ENCODE measurements at regions not wholly inside any gene's neighbourhood (a gene's known extent, or its start where the extent isn't known, plus 50 kb on each side); places are given as distances from the start of the nearest gene placed in this dataset.

DNA sequence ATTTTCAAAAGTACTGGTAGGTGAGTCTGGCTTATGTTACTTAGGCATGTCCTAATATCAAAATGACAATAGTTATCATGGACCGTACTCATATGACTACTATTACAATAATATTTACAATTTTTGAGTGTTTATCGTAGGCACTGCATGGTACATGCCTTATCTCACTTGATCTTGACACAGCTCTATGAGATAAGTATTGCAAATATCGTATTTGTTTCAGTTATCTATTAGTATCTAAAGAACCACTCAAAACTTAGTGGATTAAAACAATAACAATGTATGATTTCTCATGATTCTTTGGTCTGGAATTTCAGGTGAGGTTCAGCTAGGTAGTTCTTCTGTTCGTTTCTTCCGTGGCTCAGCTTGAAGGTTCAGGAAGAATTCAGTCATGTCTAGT is 59.7 kb upstream of the XCR1 start:
- Mint-ChIP-seq H3K27ac (no peak overlapping the region), H3K4me1 (peaks cover 4% of the 10 kb centered on the region), H3K36me3 (no peaks in the 10 kb centered on the region), H3K27me3 (no peaks in the 10 kb centered on the region), H3K9me3 (no peaks in the 10 kb centered on the region), H3K4me3 (no peak overlapping the region)

DNA sequence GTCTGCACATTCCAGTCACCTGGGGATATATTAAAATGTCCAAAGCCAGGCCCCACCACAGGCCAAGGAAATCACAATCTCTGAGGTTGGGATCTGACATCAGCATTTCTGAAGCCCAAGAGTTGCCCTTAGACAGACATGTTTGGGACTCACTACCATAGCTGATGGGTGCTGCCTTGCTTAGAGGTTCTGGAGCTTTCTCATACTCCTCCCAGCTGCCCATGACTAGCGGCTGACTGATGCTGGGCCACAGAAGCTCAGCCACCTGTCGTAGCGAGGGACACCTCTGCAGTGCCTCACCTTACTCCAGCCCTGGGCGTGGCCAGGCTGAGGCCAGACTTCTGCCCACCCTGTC is 58.8 kb upstream of the XCR1 start:
- Mint-ChIP-seq H3K36me3 (no peaks in the 10 kb centered on the region), H3K4me3 (no peak overlapping the region), H3K27ac (no peak overlapping the region), H3K27me3 (no peaks in the 10 kb centered on the region), H3K9me3 (no peaks in the 10 kb centered on the region), H3K4me1 (peaks cover 4% of the 10 kb centered on the region)

DNA sequence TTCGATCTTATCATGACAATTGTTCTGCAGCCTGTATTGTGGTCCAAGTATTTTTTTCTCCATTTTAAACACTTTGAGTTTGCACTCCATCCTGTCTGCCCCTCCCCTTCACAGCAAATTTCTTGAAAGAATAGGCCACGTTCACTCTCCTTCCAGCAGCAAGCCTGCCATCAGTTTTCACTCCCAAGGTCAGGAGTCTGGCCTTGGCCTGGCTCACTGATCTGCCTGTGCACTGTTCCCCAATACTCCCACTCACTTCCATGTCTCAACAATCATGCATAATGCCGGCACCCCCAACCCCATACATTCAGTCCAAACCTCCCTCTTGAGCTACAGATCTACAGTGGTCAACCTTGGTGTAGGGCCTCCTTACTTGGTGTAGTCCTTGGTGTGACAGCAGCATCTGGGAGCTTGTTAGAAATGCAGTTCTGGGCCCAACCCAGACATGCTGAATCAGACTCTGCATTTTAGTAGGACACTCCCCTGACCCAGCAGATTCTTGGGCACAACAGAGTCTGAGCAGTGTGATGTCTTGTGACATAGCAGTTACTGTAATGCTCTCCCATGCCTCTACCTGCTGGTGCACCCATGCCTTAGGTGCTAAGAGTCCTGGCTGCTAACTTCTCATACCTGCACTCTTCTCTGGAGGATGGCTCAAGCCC is 58.3 kb upstream of the XCR1 start:
- H3K27ac Mint-ChIP-seq = no peak overlapping the region
- no peak overlapping the region for H3K4me3 Mint-ChIP-seq
- H3K4me1 Mint-ChIP-seq = peaks cover 4% of the 10 kb centered on the region
- no peaks in the 10 kb centered on the region for H3K27me3 Mint-ChIP-seq
- no peaks in the 10 kb centered on the region for H3K9me3 Mint-ChIP-seq
- H3K36me3 Mint-ChIP-seq = no peaks in the 10 kb centered on the region

DNA sequence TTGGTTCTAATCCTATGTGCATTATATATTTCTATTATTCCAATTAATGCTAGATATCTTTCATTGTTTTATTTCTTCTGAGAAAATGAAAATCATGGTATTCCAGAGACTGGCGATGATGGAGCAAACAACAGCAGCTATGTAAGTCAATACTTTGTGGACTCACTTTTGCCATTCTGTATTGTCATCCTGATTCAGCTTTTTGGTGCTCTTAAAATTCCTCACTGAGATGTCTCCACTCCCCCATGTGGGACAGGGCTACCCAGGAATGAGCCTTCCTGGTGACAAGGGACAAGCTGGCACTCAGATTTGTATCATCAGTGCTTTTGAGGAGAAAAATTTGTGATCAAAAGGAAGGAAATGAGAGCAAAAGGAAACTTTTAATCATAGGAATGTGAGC is 56.7 kb upstream of the XCR1 start:
- no peak overlapping the region for H3K27ac Mint-ChIP-seq
- no peak overlapping the region for H3K4me3 Mint-ChIP-seq
- H3K4me1 Mint-ChIP-seq = no peaks in the 10 kb centered on the region
- H3K36me3 Mint-ChIP-seq = no peaks in the 10 kb centered on the region
- H3K9me3 Mint-ChIP-seq = no peaks in the 10 kb centered on the region
- no peaks in the 10 kb centered on the region for H3K27me3 Mint-ChIP-seq

DNA sequence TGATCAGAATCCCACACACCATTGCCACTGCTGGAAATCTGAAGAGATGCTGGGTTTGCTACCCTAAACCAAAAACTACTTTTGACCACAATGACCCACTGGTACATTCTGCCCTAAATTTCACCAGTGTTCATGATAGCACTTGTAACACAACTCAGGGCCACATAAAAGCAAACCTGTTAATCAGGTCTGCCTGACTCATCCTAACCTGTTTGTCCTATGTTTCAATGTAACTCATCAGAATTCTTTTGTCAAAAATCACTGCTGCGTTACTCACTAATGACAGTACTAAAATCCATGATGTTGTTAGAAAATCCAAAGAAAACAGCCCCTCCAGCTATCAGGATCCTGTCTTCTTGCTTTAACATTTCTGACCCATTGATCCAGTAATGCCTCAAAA is 55.6 kb upstream of the XCR1 start:
- Mint-ChIP-seq H3K27me3 (no peaks in the 10 kb centered on the region), H3K4me1 (peaks cover 5% of the 10 kb centered on the region), H3K27ac (no peak overlapping the region), H3K4me3 (no peak overlapping the region), H3K9me3 (no peaks in the 10 kb centered on the region), H3K36me3 (no peaks in the 10 kb centered on the region)

DNA sequence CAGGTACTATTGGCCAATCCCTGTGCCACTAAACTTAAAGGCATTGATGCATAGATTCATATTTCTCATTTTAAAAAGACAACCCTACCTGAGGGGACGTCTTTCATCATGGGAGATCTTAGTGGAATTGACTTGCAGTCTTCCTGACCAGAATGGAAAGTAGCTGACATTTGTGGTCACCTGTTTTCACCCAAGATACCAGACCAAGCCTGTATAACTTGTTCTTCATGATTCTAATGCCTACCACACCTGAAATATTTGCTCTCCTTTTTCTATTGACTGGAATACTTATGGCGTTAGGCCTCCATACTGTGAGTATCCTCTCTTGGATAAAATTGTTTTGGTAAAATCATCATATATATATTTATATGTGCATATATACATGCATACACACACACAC is 54.7 kb upstream of the XCR1 start:
- Mint-ChIP-seq H3K4me3 (no peak overlapping the region), H3K36me3 (no peaks in the 10 kb centered on the region), H3K27ac (no peak overlapping the region), H3K4me1 (peaks cover 5% of the 10 kb centered on the region), H3K27me3 (peaks cover 2% of the 10 kb centered on the region), H3K9me3 (no peaks in the 10 kb centered on the region)

DNA sequence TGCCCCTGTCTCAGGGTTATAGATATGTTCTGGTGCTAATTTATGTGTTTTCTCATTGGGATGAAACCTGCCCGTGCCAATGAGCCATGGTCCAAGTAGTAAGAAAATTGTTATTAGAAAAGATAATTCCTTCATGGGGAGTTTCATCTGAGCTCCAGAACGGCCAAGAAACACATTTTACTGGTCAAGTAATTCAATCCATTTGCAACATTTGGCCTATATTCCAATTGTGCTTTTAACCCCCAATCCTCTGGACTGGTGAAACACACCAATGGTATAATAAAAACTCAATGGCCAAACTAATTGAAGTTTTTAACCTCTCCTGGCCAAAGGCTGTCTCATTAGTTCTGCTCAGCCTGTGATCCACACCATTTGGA is 53.7 kb upstream of the XCR1 start:
- Mint-ChIP-seq H3K36me3 (no peaks in the 10 kb centered on the region), H3K9me3 (no peaks in the 10 kb centered on the region), H3K4me1 (peaks cover 5% of the 10 kb centered on the region), H3K27ac (no peak overlapping the region), H3K27me3 (peaks cover 2% of the 10 kb centered on the region), H3K4me3 (no peak overlapping the region)

DNA sequence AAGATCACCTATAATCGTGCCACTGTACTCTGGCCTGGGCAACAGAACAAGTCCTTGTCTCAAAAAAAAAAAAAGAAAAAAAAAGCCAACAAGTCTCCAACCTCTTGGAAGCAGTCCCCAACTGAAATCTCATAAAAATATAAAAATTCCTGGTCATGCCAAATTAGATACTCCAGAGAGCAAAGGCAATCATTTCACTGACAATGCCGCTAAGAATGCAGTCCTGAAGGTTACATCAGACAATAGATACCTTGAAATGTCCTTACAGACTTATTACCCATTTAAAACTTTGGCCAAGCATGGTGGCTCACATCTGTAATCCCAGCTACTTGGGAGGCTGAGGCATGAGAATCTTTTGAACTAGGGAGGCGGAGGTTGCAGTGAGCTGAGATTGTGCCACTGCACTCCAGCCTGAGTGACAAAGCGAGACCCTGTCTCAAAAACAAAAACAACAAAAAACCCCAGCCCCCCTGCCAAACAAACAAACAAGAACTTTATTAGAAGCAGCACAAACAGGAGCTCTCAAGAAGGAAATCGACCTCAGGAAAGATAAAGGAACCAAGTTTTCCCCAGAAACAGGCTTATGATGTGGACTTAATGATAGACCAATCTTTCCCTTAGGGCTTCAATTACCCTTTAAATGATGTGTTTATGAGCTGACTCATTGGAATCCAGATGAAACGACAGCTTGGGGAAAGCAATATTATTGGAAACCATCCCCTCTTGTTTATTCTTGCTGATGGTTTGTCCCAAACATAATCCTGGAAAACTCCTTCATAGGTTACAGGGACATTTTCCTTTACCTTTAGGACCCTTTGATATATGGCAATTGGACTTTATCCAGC is 53.1 kb upstream of the XCR1 start:
- Mint-ChIP-seq H3K27me3 (peaks cover 2% of the 10 kb centered on the region), H3K4me3 (no peak overlapping the region), H3K4me1 (peaks cover 5% of the 10 kb centered on the region), H3K27ac (no peak overlapping the region), H3K36me3 (no peaks in the 10 kb centered on the region), H3K9me3 (no peaks in the 10 kb centered on the region)

DNA sequence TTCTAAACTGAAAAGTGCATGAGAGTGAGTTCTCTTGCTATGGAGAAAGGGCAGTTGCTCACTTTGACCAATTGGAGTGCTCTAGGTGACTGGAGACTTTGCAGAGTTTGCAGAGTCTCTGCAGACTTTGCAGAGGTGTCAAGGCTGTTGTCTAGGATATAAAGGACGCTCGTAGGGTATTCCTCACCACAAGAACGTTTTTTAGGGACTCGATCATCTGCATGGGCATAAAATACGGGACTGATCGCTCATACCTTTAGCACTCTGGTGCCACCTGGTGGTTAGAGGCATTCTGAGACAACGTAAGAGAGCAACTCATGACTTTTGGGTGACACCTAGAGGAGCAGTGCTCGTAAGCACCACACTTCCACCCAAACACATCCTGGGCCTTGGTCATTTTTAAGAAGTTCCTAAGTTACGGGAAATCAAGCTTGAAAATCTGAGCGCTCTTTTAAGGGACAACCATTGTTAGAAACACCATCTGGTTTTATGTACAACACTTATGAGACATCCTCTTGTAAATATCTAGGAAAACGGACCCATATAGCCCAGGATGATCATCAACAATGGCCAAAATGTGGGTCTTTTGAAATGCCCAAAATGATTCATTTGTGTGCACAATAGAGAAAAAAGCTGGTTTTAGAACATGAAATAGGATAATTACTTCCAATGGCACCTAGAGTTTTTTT is 51.6 kb upstream of the XCR1 start:
- Mint-ChIP-seq H3K36me3 (no peaks in the 10 kb centered on the region), H3K4me3 (no peak overlapping the region), H3K9me3 (no peaks in the 10 kb centered on the region), H3K27ac (no peak overlapping the region), H3K4me1 (peaks cover 5% of the 10 kb centered on the region), H3K27me3 (peaks cover 3% of the 10 kb centered on the region)

Data from activated naive CD4-positive, alpha-beta T cell treated with anti-CD3 and anti-CD28 coated beads, Interleukin-2, amount 50 U/mL, for 24 hours (primary cell).